ENCODE measurements at regions not wholly inside any gene's neighbourhood (a gene's known extent, or its start where the extent isn't known, plus 50 kb on each side); places are given as distances from the start of the nearest gene placed in this dataset.
A peak's percentile ranks its signal among the peaks of the same experiment; 100 is the strongest.

- no peak overlapping the region for H3K4me3 ChIP-seq (ENCODE audit: low read length)
- H3K27me3 ChIP-seq (ENCODE audit: control insufficient read depth, insufficient read depth): no peaks in the 10 kb centered on the region
- ATAC-seq: no peak
These were observed 93.9 kb downstream of the TEX29 start for GRCh38 chr13:111414341-111414740.

GRCh38 chr13:111415246-111415645 is 94.8 kb downstream of the TEX29 start:
- Histone ChIP-seq H3K9me3 (ENCODE audit: control insufficient read depth, low read length) (no peaks in the 10 kb centered on the region), H3K27me3 (ENCODE audit: control insufficient read depth, insufficient read depth) (no peaks in the 10 kb centered on the region), H3K4me3 (ENCODE audit: low read length) (no peak overlapping the region), H3K27ac (ENCODE audit: low read length) (no peak overlapping the region), H3K4me1 (ENCODE audit: control insufficient read depth, insufficient read depth, low read length) (no peaks in the 10 kb centered on the region)
- no peak for ATAC-seq
- 74% methylated on average over 8 of the region's 8 CpGs for WGBS
- intact Hi-C loops (cut with DNase I): no loop called here
- DNase-seq: no peak

More at GRCh38 chr13:111414341-111414740, 93.9 kb downstream of the TEX29 start:
- no peaks in the 10 kb centered on the region for H3K4me1 ChIP-seq (ENCODE audit: control insufficient read depth, insufficient read depth, low read length)
- H3K27ac ChIP-seq (ENCODE audit: low read length): no peak overlapping the region
- intact Hi-C loops (cut with DNase I): no loop called here
- H3K9me3 ChIP-seq (ENCODE audit: control insufficient read depth, low read length): no peaks in the 10 kb centered on the region
- DNase-seq: no peak
- WGBS: 78% methylated on average over 9 of the region's 9 CpGs

- 97% methylated on average over 1 of the region's 1 CpG for WGBS
- Histone ChIP-seq H3K4me1 (ENCODE audit: control insufficient read depth, insufficient read depth, low read length) (no peaks in the 10 kb centered on the region), H3K4me3 (ENCODE audit: low read length) (no peak overlapping the region), H3K27ac (ENCODE audit: low read length) (no peak overlapping the region), H3K27me3 (ENCODE audit: control insufficient read depth, insufficient read depth) (no peaks in the 10 kb centered on the region), H3K9me3 (ENCODE audit: control insufficient read depth, low read length) (no peaks in the 10 kb centered on the region)
- no peak for ATAC-seq
- intact Hi-C loops (cut with DNase I): no loop called here
- no peak for DNase-seq
These were observed 95.3 kb downstream of the TEX29 start for GRCh38 chr13:111415765-111416164.

- Histone ChIP-seq H3K4me3 (ENCODE audit: low read length) (no peak overlapping the region), H3K9me3 (ENCODE audit: control insufficient read depth, low read length) (no peaks in the 10 kb centered on the region), H3K4me1 (ENCODE audit: control insufficient read depth, insufficient read depth, low read length) (no peaks in the 10 kb centered on the region), H3K27me3 (ENCODE audit: control insufficient read depth, insufficient read depth) (no peaks in the 10 kb centered on the region), H3K27ac (ENCODE audit: low read length) (no peak overlapping the region)
- DNase-seq: no peak
- ATAC-seq: no peak
- intact Hi-C loops (cut with DNase I): no loop called here
- 96% methylated on average over 6 of the region's 6 CpGs for WGBS
These were observed 97.7 kb downstream of the TEX29 start for GRCh38 chr13:111418101-111418500.

- DNase-seq (no peak), ATAC-seq (no peak)
- H3K27me3 ChIP-seq (ENCODE audit: control insufficient read depth, insufficient read depth): no peaks in the 10 kb centered on the region
These were observed 99.9 kb downstream of the TEX29 start for GRCh38 chr13:111420113-111420876.

GRCh38 chr13:111421216-111421615 is 100.8 kb downstream of the TEX29 start:
- ATAC-seq: no peak
- 77% methylated on average over 11 of the region's 11 CpGs for WGBS
- intact Hi-C loops (cut with DNase I): no loop called here

More at GRCh38 chr13:111420113-111420876, 99.9 kb downstream of the TEX29 start:
- WGBS: 90% methylated on average over 20 of the region's 20 CpGs
- Histone ChIP-seq H3K9me3 (ENCODE audit: control insufficient read depth, low read length) (no peaks in the 10 kb centered on the region), H3K4me3 (ENCODE audit: low read length) (no peak overlapping the region), H3K27ac (ENCODE audit: low read length) (no peak overlapping the region), H3K4me1 (ENCODE audit: control insufficient read depth, insufficient read depth, low read length) (no peaks in the 10 kb centered on the region)
- intact Hi-C loops (cut with DNase I): no loop called here

GRCh38 chr13:111422348-111422747 is 101.9 kb downstream of the TEX29 start:
- no peaks in the 10 kb centered on the region for H3K4me1 ChIP-seq (ENCODE audit: control insufficient read depth, insufficient read depth, low read length)
- no peak for ATAC-seq
- intact Hi-C loops (cut with DNase I): no loop called here
- no peak for DNase-seq
- no peaks in the 10 kb centered on the region for H3K27me3 ChIP-seq (ENCODE audit: control insufficient read depth, insufficient read depth)
- no peak overlapping the region for H3K27ac ChIP-seq (ENCODE audit: low read length)
- no peaks in the 10 kb centered on the region for H3K9me3 ChIP-seq (ENCODE audit: control insufficient read depth, low read length)
- WGBS: 50% methylated on average over 13 of the region's 13 CpGs
- H3K4me3 ChIP-seq (ENCODE audit: low read length): no peak overlapping the region

More at GRCh38 chr13:111421216-111421615, 100.8 kb downstream of the TEX29 start:
- Histone ChIP-seq H3K4me3 (ENCODE audit: low read length) (no peak overlapping the region), H3K27ac (ENCODE audit: low read length) (no peak overlapping the region), H3K4me1 (ENCODE audit: control insufficient read depth, insufficient read depth, low read length) (no peaks in the 10 kb centered on the region), H3K27me3 (ENCODE audit: control insufficient read depth, insufficient read depth) (no peaks in the 10 kb centered on the region), H3K9me3 (ENCODE audit: control insufficient read depth, low read length) (no peaks in the 10 kb centered on the region)
- no peak for DNase-seq

GRCh38 chr13:111423168-111423785 is 102.8 kb downstream of the TEX29 start:
- Histone ChIP-seq H3K9me3 (ENCODE audit: control insufficient read depth, low read length) (no peaks in the 10 kb centered on the region), H3K27ac (ENCODE audit: low read length) (no peak overlapping the region), H3K4me1 (ENCODE audit: control insufficient read depth, insufficient read depth, low read length) (no peaks in the 10 kb centered on the region), H3K27me3 (ENCODE audit: control insufficient read depth, insufficient read depth) (no peaks in the 10 kb centered on the region), H3K4me3 (ENCODE audit: low read length) (no peak overlapping the region)
- ATAC-seq: no peak
- DNase-seq: no peak
- intact Hi-C loops (cut with DNase I): no loop called here
- 72% methylated on average over 16 of the region's 16 CpGs for WGBS

GRCh38 chr13:111424134-111424533 is 103.7 kb downstream of the TEX29 start:
- WGBS: 87% methylated on average over 21 of the region's 21 CpGs
- DNase-seq (no peak), ATAC-seq (no peak)
- Histone ChIP-seq H3K27me3 (ENCODE audit: control insufficient read depth, insufficient read depth) (no peaks in the 10 kb centered on the region), H3K27ac (ENCODE audit: low read length) (no peak overlapping the region), H3K4me1 (ENCODE audit: control insufficient read depth, insufficient read depth, low read length) (no peaks in the 10 kb centered on the region), H3K9me3 (ENCODE audit: control insufficient read depth, low read length) (no peaks in the 10 kb centered on the region), H3K4me3 (ENCODE audit: low read length) (no peak overlapping the region)
- intact Hi-C loops (cut with DNase I): no loop called here

GRCh38 chr13:111425326-111425725 is 104.9 kb downstream of the TEX29 start:
- ATAC-seq (no peak), DNase-seq (no peak)
- WGBS: 93% methylated on average over 8 of the region's 8 CpGs
- no peak overlapping the region for H3K4me3 ChIP-seq (ENCODE audit: low read length)
- H3K9me3 ChIP-seq (ENCODE audit: control insufficient read depth, low read length): no peaks in the 10 kb centered on the region
- H3K27me3 ChIP-seq (ENCODE audit: control insufficient read depth, insufficient read depth): no peaks in the 10 kb centered on the region
- no peaks in the 10 kb centered on the region for H3K4me1 ChIP-seq (ENCODE audit: control insufficient read depth, insufficient read depth, low read length)
- intact Hi-C loops (cut with DNase I): no loop called here
- no peak overlapping the region for H3K27ac ChIP-seq (ENCODE audit: low read length)

- no peaks in the 10 kb centered on the region for H3K27me3 ChIP-seq (ENCODE audit: control insufficient read depth, insufficient read depth)
- WGBS: 18% methylated on average over 12 of the region's 12 CpGs
- no peak for DNase-seq
- intact Hi-C loops (cut with DNase I): no loop called here
- no peak overlapping the region for H3K4me3 ChIP-seq (ENCODE audit: low read length)
- no peaks in the 10 kb centered on the region for H3K4me1 ChIP-seq (ENCODE audit: control insufficient read depth, insufficient read depth, low read length)
- H3K27ac ChIP-seq (ENCODE audit: low read length): no peak overlapping the region
- H3K9me3 ChIP-seq (ENCODE audit: control insufficient read depth, low read length): no peaks in the 10 kb centered on the region
- peak in 1 of 2 donors; percentile 14 for ATAC-seq
These were observed 108.7 kb downstream of the TEX29 start for GRCh38 chr13:111429064-111429558.

All from right cardiac atrium (tissue), 5 donors.